HEK293T (cell line): ENCODE measurements at regions not wholly inside any gene's neighbourhood (a gene's known extent, or its start where the extent isn't known, plus 50 kb on each side); places are given as distances from the start of the nearest gene placed in this dataset.

Experiments used
- ARNT ChIP-seq: fragments of 450-650 bp; IDR thresholded peaks from 2 replicates; pipeline ENCODE4 v1.6.1; 2017; ENCODE audit warnings: mild to moderate bottlenecking
- BHLHE40 ChIP-seq: fragments of 450-650 bp; IDR thresholded peaks from 2 replicates; pipeline ENCODE4 v1.6.1; 2016; ENCODE audit warnings: mild to moderate bottlenecking, moderate library complexity, borderline replicate concordance
- ELF4 ChIP-seq: fragments of 450-650 bp; IDR thresholded peaks from 2 replicates; pipeline ENCODE4 v1.6.1; 2017; ENCODE audit warnings: antibody characterized with exemption
- FOXA1 ChIP-seq: fragments of 450-650 bp; IDR thresholded peaks from 2 replicates; pipeline ENCODE4 v1.6.1; 2016; ENCODE audit warnings: mild to moderate bottlenecking
- FOXK2 ChIP-seq: fragments of 450-650 bp; IDR thresholded peaks from 2 replicates; pipeline ENCODE4 v1.6.1; 2016; ENCODE audit warnings: mild to moderate bottlenecking
- FOXM1 ChIP-seq: fragments of 450-650 bp; IDR thresholded peaks from 2 replicates; pipeline ENCODE4 v1.6.1; 2017; ENCODE audit warnings: mild to moderate bottlenecking, borderline replicate concordance
- HDGF ChIP-seq: fragments of 450-650 bp; IDR thresholded peaks from 2 replicates; pipeline ENCODE4 v1.6.1; 2017; ENCODE audit warnings: antibody characterized with exemption, borderline replicate concordance
- L3MBTL2 ChIP-seq: fragments of 450-650 bp; conservative IDR thresholded peaks from 2 replicates; pipeline ENCODE4 v1.6.1; 2016; ENCODE audit warnings: mild to moderate bottlenecking
- LEF1 ChIP-seq: fragments of 450-650 bp; IDR thresholded peaks from 2 replicates; pipeline ENCODE4 v1.6.1; 2017; ENCODE audit warnings: mild to moderate bottlenecking, borderline replicate concordance
- NFRKB ChIP-seq: fragments of 450-650 bp; IDR thresholded peaks from 2 replicates; pipeline ENCODE4 v1.6.1; 2016; ENCODE audit warnings: mild to moderate bottlenecking, moderate library complexity
- SP1 ChIP-seq: fragments of 450-650 bp; IDR thresholded peaks from 2 replicates; pipeline ENCODE4 v1.6.1; 2017
- SUZ12 ChIP-seq: fragments of 450-650 bp; IDR thresholded peaks from 2 replicates; pipeline ENCODE4 v1.6.1; 2016; ENCODE audit warnings: mild to moderate bottlenecking
- TARDBP ChIP-seq: fragments of 450-650 bp; IDR thresholded peaks from 2 replicates; pipeline ENCODE4 v1.6.1; 2016

DNA sequence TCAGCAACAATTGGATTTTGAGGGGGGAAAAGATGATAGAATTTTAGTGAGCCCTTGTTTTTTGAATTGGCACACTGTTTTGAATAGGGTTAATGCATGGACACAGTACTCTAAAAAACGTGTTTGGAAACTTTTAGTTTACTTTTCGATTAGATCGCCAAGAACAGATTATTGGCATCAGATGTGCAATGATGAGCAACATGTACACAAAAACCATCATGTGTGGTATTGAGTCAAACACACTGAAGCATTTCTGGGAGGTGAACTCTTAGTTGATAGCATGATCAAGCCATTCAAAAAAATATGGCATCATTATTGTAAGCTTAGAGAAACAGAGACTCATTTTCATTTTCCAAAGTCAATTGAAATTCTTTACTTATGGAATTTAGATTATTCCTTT is 329.2 kb downstream of the ADAMTS20 start:
- no peak for TF ChIP-seq NFRKB
- TF ChIP-seq SUZ12, result no peak
- no peak for TF ChIP-seq FOXM1
- no peak for TF ChIP-seq FOXK2
- no peak for TF ChIP-seq SP1
- no peak for TF ChIP-seq HDGF
- TF ChIP-seq TARDBP, result no peak
- no peak for TF ChIP-seq FOXA1
- no peak for TF ChIP-seq BHLHE40
- TF ChIP-seq ELF4, result no peak
- no peak for TF ChIP-seq LEF1
- no peak for TF ChIP-seq ARNT
- no peak for TF ChIP-seq L3MBTL2
